DMS 273 (cell line): ENCODE measurements at regions not wholly inside any gene's neighbourhood (a gene's known extent, or its start where the extent isn't known, plus 50 kb on each side); places are given as distances from the start of the nearest gene placed in this dataset.
"Not testable (repeated sequence)": the region's sequence is repeated elsewhere in the genome, so short reads cannot be mapped to it uniquely, and the experiment has no call there.

Experiments
- DNase-seq: peaks from one replicate; lab custom pipeline; 2025; ENCODE audit not compliant: unreplicated experiment; lab: John Stamatoyannopoulos, UW

DNA sequence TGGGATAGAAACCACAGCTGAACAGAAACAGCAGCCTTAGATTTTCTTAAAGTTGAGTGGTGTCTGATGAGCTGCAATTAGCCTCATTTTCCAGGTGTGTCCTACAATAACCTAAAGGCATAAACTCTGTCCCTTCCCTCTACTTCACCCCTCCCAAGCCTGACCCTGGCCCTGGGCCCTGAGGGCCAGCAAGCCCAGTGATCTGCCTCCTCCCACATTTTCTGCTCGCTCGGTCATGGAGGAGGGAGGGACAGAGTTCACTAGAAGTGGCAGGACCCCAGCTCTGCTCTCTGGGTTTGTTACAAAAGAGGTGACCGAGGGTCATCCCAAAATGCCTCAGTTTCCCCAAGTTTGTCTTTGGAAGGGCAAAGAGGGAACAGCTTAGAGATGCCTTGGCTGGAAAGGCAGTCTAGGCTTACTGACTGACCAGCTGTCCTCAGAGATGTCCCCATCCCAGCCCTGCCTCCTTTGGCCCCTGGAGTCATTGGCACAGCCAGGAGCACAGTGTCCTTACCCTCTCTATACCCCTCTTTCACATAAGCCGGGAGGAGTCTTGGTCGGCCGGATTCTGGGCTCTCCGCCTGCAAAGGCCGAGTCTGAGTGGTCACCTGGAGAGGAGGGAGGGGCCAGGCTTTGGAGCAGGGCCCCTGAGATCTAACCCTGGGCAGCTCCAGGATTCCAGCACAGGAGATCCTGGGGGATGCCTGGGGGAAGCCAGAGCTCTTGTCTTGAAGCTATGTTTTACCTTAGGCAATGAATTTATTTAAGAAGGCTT lies 172.7 kb downstream of the PTPRU start:
- DNase-seq: no peak

GRCh38 chr1:29406814-29407213 lies 170.5 kb downstream of the PTPRU start:
- DNase-seq: no peak

DNA sequence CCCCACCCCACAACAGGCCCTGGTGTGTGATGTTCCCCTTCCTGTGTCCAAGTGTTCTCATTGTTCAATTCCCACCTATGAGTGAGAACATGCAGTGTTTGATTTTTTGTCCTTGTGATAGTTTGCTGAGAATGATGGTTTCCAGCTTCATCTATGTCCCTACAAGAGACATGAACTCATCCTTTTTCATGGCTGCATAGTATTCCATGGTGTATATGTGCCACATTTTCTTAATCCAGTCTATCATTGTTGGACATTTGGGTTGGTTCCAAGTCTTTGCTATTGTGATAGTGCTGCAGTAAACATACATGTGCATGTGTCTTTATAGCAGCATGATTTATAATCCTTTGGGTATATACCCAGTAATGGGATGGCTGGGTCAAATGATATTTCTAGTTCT lies 163.9 kb downstream of the PTPRU start:
- not testable (repeated sequence) for DNase-seq

DNA sequence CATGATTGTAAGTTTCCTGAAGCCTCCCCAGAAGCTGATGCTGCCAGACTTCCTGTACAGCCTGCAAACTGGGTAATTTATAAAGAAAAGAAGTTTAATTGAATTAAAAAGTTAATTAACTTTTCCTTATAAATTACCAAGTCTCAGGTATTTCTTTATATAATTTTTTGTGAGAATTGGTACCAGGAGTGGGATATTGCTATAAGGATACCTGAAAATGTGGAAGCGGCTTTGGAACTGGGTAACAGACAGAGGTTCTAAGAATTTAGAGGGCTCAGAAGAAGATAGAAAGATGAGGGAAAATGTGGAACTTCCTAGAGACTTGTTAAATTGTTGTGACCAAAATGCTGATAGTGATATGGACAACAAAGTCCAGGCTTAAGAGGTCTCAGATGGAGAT lies 163.1 kb downstream of the PTPRU start:
- no peak for DNase-seq

GRCh38 chr1:29398431-29398830 lies 162.1 kb downstream of the PTPRU start:
- DNase-seq: no peak

DNA sequence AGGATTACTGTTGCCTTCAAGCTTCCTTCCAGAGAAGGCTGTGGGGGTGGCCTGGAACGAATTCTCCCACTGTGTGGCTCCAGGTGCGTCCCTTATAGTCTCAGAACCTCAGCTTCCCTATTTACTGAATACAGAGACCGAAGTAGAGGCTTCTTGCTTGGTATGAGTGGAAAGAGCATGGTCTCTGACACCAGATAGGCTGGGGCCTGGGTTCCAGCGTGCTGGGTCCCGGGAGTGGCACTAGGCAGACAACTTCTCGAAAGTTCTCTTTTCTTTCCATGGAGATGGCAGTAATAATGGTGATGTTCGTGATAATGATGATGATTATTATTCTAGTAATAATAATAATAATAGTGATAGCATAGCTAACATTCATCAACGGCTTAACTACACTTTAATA lies 161.7 kb downstream of the PTPRU start:
- DNase-seq: no peak

- no peak for DNase-seq
Measured at GRCh38 chr1:29397256-29397590, 160.9 kb downstream of the PTPRU start.

GRCh38 chr1:29396438-29397255 lies 160.3 kb downstream of the PTPRU start:
- DNase-seq: peak; percentile 57

DNA sequence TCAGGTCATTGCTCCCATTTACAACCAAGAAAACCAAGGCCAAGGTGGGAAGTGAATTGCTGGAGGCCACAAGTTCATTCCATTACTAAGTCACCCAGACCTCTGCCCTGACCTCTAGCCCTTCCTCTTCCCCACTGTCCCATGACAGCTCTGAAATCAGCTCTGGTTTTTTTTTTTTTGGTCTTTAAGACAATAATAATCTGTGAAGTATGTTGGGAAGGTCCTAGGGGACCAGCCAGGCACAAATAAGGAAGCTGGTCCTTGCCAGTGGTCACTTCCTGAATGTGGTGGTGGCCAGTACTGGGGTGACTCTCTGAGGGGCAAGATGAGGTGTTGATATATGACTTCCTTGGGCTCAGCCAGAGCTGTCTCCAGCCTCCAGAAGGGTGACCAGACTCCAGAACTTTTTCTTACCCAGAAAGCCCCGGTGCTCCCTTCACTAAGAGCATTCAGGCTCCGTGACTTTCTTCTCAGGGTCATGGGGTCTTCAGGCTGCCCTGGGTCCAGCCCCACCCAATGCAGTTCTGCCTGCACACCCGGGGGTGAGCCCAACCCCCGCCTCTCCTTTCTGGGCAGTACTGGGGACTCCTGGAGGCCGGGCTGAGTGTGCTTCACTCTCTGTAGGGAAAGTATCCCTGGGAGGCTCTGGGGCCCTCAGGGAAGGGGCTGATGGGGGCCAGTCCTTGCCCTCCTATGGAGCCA lies 159.6 kb downstream of the PTPRU start:
- no peak for DNase-seq

- DNase-seq: no peak
Measured at GRCh38 chr1:29394521-29395225, 158.4 kb downstream of the PTPRU start.

DNA sequence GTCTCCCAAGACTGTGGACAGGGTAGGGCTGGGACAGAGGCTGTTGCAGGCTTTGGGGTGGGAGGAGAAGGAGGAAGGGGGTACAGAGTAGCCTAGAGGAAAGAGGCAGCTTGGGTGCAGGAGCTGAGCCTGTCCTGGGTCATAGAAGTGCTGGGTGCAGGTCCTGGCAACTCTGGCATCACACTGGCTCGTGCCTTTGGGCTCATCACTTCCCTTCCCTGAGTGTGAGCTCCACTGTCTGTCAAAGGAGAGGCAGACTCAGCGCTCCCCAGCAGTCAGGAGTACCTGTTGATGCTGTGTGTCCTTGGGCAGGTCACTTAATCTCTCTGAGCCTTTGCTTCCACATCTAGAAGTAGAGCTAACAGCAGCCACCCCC lies 157.1 kb downstream of the PTPRU start:
- no peak for DNase-seq

GRCh38 chr1:29392486-29393450 lies 156.4 kb downstream of the PTPRU start:
- no peak for DNase-seq

- no peak for DNase-seq
Measured at GRCh38 chr1:29392036-29392435, 155.7 kb downstream of the PTPRU start.

- no peak for DNase-seq
Measured at GRCh38 chr1:29391362-29391880, 155.1 kb downstream of the PTPRU start.

DNA sequence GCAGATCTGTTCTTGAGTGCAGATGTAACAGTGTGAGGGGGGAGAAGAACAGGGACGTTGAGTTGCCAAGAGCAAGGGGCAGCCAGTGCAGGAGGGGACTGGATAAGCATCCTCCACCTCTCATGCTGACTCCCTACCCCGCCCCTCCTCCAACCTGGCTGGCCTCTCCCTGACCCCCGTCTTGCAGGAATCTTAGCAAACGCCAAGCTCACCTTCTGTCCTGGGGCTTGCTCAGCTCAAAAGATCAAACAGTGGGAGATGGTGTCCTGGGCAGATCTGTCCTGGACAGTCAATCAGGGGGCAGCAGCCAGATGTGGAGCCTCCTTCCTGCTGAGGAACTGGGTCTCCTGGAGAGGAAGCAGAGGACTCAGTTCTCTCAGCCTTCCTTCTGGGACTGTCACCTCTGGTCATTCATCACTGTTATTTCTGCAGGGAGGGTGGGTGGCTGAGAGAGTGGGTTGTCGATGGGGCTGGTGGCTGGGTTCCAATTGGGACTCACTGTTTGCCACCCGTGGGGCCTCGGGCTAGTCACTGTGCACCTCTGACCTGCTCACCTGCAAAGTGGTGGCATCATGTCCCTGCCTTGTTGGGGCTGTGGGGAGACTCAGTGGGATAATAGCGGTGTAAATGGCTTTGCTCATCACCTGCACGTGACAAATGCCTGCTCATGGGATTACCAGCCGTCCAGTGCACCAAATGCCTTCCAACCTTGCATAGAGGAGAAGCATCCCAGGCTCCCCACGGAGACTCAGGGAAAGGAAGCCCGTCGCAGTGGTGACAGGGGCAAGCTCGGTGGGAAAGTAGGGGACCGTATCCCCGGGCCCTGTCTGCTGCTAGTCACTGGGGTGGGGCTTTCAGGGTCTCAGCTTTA lies 154.4 kb downstream of the PTPRU start:
- DNase-seq: no peak

GRCh38 chr1:29390075-29390474 lies 153.8 kb downstream of the PTPRU start:
- no peak for DNase-seq

GRCh38 chr1:29389533-29390041 lies 153.3 kb downstream of the PTPRU start:
- peak; percentile 65 for DNase-seq

DNA sequence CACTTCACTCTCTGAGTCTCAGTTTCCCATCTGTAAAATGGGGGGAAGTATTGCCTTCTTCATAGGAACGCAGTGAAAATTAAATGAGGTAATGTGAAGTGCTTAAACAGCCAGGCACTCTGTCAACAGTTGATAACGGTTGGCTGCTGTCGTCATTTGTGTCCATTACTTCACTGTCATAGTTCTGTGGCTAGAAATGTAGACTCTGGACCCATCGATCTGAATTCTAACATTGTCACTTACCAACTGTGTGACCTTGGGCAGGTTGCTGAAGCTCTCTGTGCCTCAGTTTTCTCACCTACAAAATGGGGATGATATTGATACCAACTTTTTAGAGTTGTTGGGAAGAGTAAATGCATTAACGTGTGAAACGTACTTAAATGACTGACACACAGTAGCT lies 152.6 kb downstream of the PTPRU start:
- no peak for DNase-seq

DNA sequence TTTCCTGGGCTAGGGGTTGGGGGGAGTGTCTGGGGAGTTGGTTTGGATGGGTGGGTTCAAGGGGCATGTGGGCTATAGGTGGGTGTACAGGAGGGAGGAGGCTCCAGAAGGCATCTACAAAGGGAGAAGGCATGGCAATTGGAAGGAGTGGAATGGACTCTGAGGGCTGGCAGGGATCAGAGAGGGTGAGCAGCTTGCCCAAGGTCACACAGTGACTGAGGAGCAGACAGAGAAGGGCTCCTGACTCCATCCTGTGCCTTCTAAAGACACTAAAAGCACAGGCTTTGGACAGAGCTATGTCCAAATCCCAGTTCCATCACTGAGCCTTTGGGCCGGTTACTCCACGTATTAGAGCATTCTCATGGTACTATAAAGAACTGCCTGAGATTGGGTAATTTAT lies 151.8 kb downstream of the PTPRU start:
- DNase-seq: no peak
